Natural killer cell (primary cell): ENCODE measurements at regions not wholly inside any gene's neighbourhood (a gene's known extent, or its start where the extent isn't known, plus 50 kb on each side); places are given as distances from the start of the nearest gene placed in this dataset.
"Not testable (repeated sequence)": the region's sequence is repeated elsewhere in the genome, so short reads cannot be mapped to it uniquely, and the experiment has no call there.

Experiments used
- ATAC-seq, 3 donors: fragments of 150-1000 bp in 2 of 3; fragments of 200-7000 bp in 1 of 3; cut with Tn5 transposase; 1 replicate in 1 of 3; 2 replicates in 2 of 3; pipeline ENCODE4 v1.10.0; 2021; ENCODE audit warnings: mild to moderate bottlenecking in 2 of 3, moderate library complexity in 2 of 3
- DNase-seq, 2 donors: peaks; one replicate each; pipeline versions ENCODE4 v3.0.0 to v3.0.0-alpha.2; 2013 to 2021; ENCODE audit warnings: mixed read lengths in 1 of 2
- H3K27ac ChIP-seq: one replicate; pipeline ENCODE4 v1.5.1; 2013; ENCODE audit warnings: mild to moderate bottlenecking, low read length
- H3K27me3 ChIP-seq: one replicate; pipeline ENCODE4 v1.6.1; 2013; ENCODE audit warnings: low read length; ENCODE audit not compliant: control insufficient read depth, insufficient read depth
- H3K36me3 ChIP-seq: one replicate; pipeline ENCODE4 v1.6.1; 2013; ENCODE audit warnings: low read length; ENCODE audit not compliant: control insufficient read depth, insufficient read depth
- H3K4me1 ChIP-seq: one replicate; pipeline ENCODE4 v1.6.1; 2013; ENCODE audit warnings: low read length; ENCODE audit not compliant: control insufficient read depth, insufficient read depth
- H3K4me3 ChIP-seq: one replicate; pipeline ENCODE4 v1.5.1; 2013; ENCODE audit warnings: low read length
- H3K9me3 ChIP-seq: one replicate; pipeline ENCODE4 v1.6.1; 2013; ENCODE audit warnings: low read length; ENCODE audit not compliant: control insufficient read depth, insufficient read depth
- H3K27ac Mint-ChIP-seq, 2 donors: one replicate each; pipeline ENCODE4 v1.8.0; 2022; ENCODE audit warnings: mild to moderate bottlenecking in 2 of 2, mixed read lengths in 2 of 2, moderate library complexity in 1 of 2
- H3K27me3 Mint-ChIP-seq, 2 donors: one replicate each; pipeline ENCODE4 v1.8.0; 2022; ENCODE audit warnings: low read depth in 2 of 2, mixed read lengths in 2 of 2
- H3K36me3 Mint-ChIP-seq: one replicate; pipeline ENCODE4 v1.8.0; 2022; ENCODE audit warnings: mixed read lengths
- H3K4me1 Mint-ChIP-seq, 2 donors: one replicate each; pipeline ENCODE4 v1.8.0; 2022; ENCODE audit warnings: mixed read lengths in 2 of 2
- H3K4me3 Mint-ChIP-seq: one replicate; pipeline ENCODE4 v1.8.0; 2022; ENCODE audit warnings: mild to moderate bottlenecking, moderate library complexity, mixed read lengths
- H3K9me3 Mint-ChIP-seq, 2 donors: one replicate each; pipeline ENCODE4 v1.8.0; 2022; ENCODE audit warnings: mixed read lengths in 2 of 2
- WGBS: methylation state at CpG from one replicate; pipeline ENCODE4 v1.1.7; 2013; ENCODE audit warnings: missing lambda C conversion rate; ENCODE audit not compliant: insufficient coverage; 5-methylcytosine and 5-hydroxymethylcytosine counted together
- intact Hi-C: fragments of 100-400 bp; cut with micrococcal nuclease; formaldehyde crosslinking; loops from one replicate; pipeline ENCODE4 v1.14.2; 2022
- TF ChIP-seq, protein P1 (sequence below): fragments of 200-600 bp; IDR thresholded peaks from one replicate; pipeline ENCODE4 v1.8.0; 2022; ENCODE audit warnings: antibody characterized with exemption

DNA sequence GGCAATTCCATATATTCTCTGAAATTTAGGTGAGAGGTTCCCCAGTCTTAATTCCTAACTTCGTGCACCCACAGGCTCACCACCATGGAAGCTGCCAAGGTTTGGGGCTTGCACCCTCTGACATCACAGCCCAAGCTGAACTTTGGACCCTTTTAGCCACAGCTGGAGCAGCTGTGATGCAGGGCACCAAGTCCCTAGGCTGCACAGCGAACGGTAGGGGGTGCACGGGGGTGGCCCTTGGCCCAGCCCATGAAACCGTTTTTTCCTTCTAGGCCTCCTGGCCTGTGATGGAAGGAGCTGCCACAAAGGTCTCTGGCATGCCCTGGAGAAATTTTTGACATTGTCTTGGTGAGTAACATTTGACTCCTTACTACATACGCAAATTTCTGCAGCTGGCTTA is 251.9 kb upstream of the GRM3 start:
- Histone ChIP-seq H3K4me1 (no peaks in the 10 kb centered on the region), H3K27me3 (no peaks in the 10 kb centered on the region), H3K4me3 (no peak overlapping the region), H3K36me3 (no peaks in the 10 kb centered on the region), H3K9me3 (peaks cover 4% of the 10 kb centered on the region), H3K27ac (no peak overlapping the region)
- no peak overlapping the region for H3K27ac Mint-ChIP-seq
- TF ChIP-seq, protein P1, sequence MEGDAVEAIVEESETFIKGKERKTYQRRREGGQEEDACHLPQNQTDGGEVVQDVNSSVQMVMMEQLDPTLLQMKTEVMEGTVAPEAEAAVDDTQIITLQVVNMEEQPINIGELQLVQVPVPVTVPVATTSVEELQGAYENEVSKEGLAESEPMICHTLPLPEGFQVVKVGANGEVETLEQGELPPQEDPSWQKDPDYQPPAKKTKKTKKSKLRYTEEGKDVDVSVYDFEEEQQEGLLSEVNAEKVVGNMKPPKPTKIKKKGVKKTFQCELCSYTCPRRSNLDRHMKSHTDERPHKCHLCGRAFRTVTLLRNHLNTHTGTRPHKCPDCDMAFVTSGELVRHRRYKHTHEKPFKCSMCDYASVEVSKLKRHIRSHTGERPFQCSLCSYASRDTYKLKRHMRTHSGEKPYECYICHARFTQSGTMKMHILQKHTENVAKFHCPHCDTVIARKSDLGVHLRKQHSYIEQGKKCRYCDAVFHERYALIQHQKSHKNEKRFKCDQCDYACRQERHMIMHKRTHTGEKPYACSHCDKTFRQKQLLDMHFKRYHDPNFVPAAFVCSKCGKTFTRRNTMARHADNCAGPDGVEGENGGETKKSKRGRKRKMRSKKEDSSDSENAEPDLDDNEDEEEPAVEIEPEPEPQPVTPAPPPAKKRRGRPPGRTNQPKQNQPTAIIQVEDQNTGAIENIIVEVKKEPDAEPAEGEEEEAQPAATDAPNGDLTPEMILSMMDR: no peak
- peaks cover 22% of the 10 kb centered on the region for H3K36me3 Mint-ChIP-seq
- no peak for DNase-seq
- no peaks in the 10 kb centered on the region for H3K27me3 Mint-ChIP-seq
- H3K4me1 Mint-ChIP-seq: no peaks in the 10 kb centered on the region
- ATAC-seq: no peak
- intact Hi-C loops: no loop called here
- WGBS: 69% methylated on average over 6 of the region's 6 CpGs
- H3K4me3 Mint-ChIP-seq: no peak overlapping the region
- H3K9me3 Mint-ChIP-seq: peaks cover 18 to 26% of the 10 kb centered on the region in 2 donors

DNA sequence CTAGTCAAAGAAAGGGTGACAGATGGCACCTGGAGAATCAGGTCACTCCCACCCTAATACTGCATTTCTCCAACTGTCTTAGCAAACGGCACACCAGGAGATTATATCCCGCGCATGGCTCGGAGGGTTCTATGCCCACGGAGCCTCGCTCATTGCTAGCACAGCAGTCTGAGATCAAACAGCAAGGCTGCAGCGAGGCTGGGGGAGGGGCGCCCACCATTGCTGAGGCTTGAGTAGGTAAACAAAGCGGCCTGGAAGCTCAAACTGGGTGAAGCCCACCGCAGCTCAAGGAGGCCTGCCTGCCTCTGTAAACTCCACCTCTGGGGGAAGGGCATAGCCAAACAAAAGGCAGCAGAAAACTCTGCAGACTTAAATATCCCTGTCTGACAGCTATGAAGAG is 268.1 kb upstream of the GRM3 start:
- H3K27ac ChIP-seq, H3K27me3 ChIP-seq, DNase-seq, H3K27ac Mint-ChIP-seq, H3K9me3 ChIP-seq, H3K4me1 Mint-ChIP-seq, H3K4me3 ChIP-seq, intact Hi-C loops, H3K4me1 ChIP-seq, H3K27me3 Mint-ChIP-seq, H3K4me3 Mint-ChIP-seq, ATAC-seq, H3K36me3 Mint-ChIP-seq, H3K36me3 ChIP-seq: not testable (repeated sequence)
- peaks cover 14 to 18% of the 10 kb centered on the region in 2 donors for H3K9me3 Mint-ChIP-seq
- WGBS: 95% methylated on average over 10 of the region's 10 CpGs

DNA sequence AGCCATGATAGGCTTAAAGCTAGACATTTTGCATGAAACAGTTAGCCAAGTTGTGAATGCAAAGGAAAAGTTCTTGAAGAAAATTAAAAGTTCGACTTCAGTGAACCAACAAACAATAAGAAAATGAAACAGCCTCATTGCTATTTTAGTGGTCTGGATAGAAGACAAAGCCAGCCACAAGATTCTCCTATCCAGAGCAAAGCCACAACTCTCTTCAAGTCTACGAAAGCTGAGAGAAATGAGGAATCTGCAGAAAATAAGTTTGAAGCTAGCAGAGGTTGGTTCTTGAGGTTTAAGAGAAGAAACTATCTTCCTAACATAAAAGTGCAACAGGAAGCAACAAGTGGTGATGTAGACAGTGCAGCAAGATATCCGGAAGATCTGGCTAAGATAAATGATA is 271.4 kb upstream of the GRM3 start:
- no peaks in the 10 kb centered on the region for H3K4me1 ChIP-seq
- Mint-ChIP-seq H3K27me3 (no peaks in the 10 kb centered on the region), H3K36me3 (peaks cover 7% of the 10 kb centered on the region), H3K27ac (no peak overlapping the region), H3K9me3 (peaks cover 6 to 13% of the 10 kb centered on the region in 2 donors), H3K4me3 (no peak overlapping the region), H3K4me1 (no peaks in the 10 kb centered on the region)
- WGBS: 94% methylated on average over 2 of the region's 3 CpGs
- H3K9me3 ChIP-seq: no peaks in the 10 kb centered on the region
- DNase-seq (no peak), ATAC-seq (no peak)
- H3K4me3 ChIP-seq: no peak overlapping the region
- no peaks in the 10 kb centered on the region for H3K27me3 ChIP-seq
- H3K27ac ChIP-seq: no peak overlapping the region
- intact Hi-C loops: no loop called here
- TF ChIP-seq, protein P1: no peak
- no peaks in the 10 kb centered on the region for H3K36me3 ChIP-seq

DNA sequence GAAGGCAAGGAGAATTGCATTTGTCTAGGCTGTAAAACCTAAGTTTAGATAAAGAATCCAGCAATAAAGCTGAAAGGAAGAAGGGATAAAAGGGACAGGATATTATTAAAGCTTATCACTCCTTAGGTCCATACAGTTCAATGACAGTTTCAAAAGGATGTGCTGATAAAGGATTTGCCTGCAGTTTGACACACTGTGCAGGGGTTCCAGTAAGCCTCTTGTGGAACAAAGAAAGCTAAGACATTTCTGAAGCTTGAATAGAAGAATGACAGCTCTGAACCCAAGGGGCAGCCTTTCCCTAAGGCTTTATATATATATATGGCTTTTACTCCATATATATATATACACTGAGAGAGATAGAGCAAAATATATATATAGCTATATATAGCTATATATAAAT is 276.8 kb upstream of the GRM3 start:
- ATAC-seq: no peak
- no peaks in the 10 kb centered on the region for H3K36me3 Mint-ChIP-seq

DNA sequence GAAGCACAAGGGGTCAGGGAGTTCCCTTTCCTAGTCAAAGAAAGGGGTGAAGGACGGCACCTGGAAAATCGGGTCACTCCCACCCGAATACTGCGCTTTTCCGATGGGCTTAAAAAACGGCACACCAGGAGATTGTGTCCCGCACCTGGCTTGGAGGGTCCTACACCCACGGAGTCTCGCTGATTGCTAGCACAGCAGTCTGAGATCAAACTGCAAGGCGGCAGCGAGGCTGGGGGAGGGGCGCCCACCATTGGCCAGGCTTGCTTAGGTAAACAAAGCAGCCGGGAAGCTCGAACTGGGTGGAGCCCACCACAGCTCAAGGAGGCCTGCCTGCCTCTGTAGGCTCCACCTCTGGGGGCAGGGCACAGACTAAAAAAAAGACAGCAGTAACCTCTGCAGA is 303.3 kb upstream of the GRM3 start:
- WGBS: 87% methylated on average over 11 of the region's 14 CpGs
- not testable (repeated sequence) for H3K27me3 Mint-ChIP-seq

More for the DNA sequence above, 276.8 kb upstream of the GRM3 start:
- H3K27me3 ChIP-seq: no peaks in the 10 kb centered on the region
- no peak overlapping the region for H3K4me3 ChIP-seq
- H3K27ac Mint-ChIP-seq: no peak overlapping the region
- peaks cover 8 to 21% of the 10 kb centered on the region in 2 donors for H3K9me3 Mint-ChIP-seq
- no peak overlapping the region for H3K27ac ChIP-seq
- H3K4me1 ChIP-seq: no peaks in the 10 kb centered on the region
- no peaks in the 10 kb centered on the region for H3K36me3 ChIP-seq
- H3K4me1 Mint-ChIP-seq: no peaks in the 10 kb centered on the region
- DNase-seq: no peak
- TF ChIP-seq, protein P1: no peak
- intact Hi-C loops: no loop called here
- no peak overlapping the region for H3K4me3 Mint-ChIP-seq
- H3K27me3 Mint-ChIP-seq: no peaks in the 10 kb centered on the region
- no peaks in the 10 kb centered on the region for H3K9me3 ChIP-seq

More for the DNA sequence above, 303.3 kb upstream of the GRM3 start:
- Mint-ChIP-seq H3K36me3 (peaks cover 11% of the 10 kb centered on the region), H3K9me3 (peaks cover 7 to 18% of the 10 kb centered on the region in 2 donors)
- H3K36me3 ChIP-seq, intact Hi-C loops, H3K4me1 Mint-ChIP-seq, ATAC-seq, DNase-seq, H3K27me3 ChIP-seq, H3K4me3 Mint-ChIP-seq, H3K9me3 ChIP-seq, H3K27ac Mint-ChIP-seq, H3K4me3 ChIP-seq, H3K4me1 ChIP-seq, H3K27ac ChIP-seq: not testable (repeated sequence)
